SU-DHL-6 (cell line): ENCODE measurements at regions not wholly inside any gene's neighbourhood (a gene's known extent, or its start where the extent isn't known, plus 50 kb on each side); places are given as distances from the start of the nearest gene placed in this dataset.
"Not testable (repeated sequence)": the region's sequence is repeated elsewhere in the genome, so short reads cannot be mapped to it uniquely, and the experiment has no call there.

Experiments
- H2AFZ ChIP-seq: fragments of 200-600 bp; sonication (generic); 2 replicates; pipeline ENCODE4 v1.6.1; 2014; ENCODE audit warnings: low read depth, mild to moderate bottlenecking, moderate library complexity, mixed read lengths, antibody characterized with exemption, low read length; ENCODE audit not compliant: severe bottlenecking
- H3F3A ChIP-seq: fragments of 200-600 bp; shearing (Covaris generic); 2 replicates; pipeline ENCODE4 v1.6.0; 2016; ENCODE audit warnings: antibody characterized with exemption, mild to moderate bottlenecking; ENCODE audit not compliant: insufficient read depth
- H3K27ac ChIP-seq: fragments of 200-600 bp; sonication (generic); 2 replicates; pipeline ENCODE4 v1.5.1; 2016; ENCODE audit warnings: low read depth, mild to moderate bottlenecking, low read length, moderate library complexity, mixed read lengths
- H3K27me3 ChIP-seq: fragments of 200-600 bp; sonication (generic), shearing (Covaris generic); 2 replicates; pipeline ENCODE4 v1.6.0; 2014; ENCODE audit warnings: mild to moderate bottlenecking, low read length
- H3K36me3 ChIP-seq: fragments of 200-600 bp; sonication (generic); 2 replicates; pipeline ENCODE4 v1.6.1; 2014; ENCODE audit warnings: mild to moderate bottlenecking, low read length, mixed read lengths
- H3K4me2 ChIP-seq: fragments of 300-600, 200-600 bp; shearing (Covaris generic), sonication (generic); 2 replicates; pipeline ENCODE4 v1.6.0; 2014; ENCODE audit warnings: low read length, low read depth, mild to moderate bottlenecking; ENCODE audit not compliant: poor library complexity, severe bottlenecking
- H3K4me3 ChIP-seq: fragments of 200-600 bp; sonication (generic); 2 replicates; pipeline ENCODE4 v1.5.1; 2014; ENCODE audit warnings: antibody characterized with exemption, low read length, mild to moderate bottlenecking, mixed read lengths; ENCODE audit not compliant: insufficient read depth, poor library complexity, severe bottlenecking
- H3K79me2 ChIP-seq: fragments of 200-600 bp; sonication (generic); 2 replicates; pipeline ENCODE4 v1.6.1; 2014; ENCODE audit warnings: mild to moderate bottlenecking, low read length, moderate library complexity; ENCODE audit not compliant: insufficient read depth
- H3K9ac ChIP-seq: fragments of 200-600 bp; sonication (generic); 2 replicates; pipeline ENCODE4 v1.7.0; 2014; ENCODE audit warnings: mild to moderate bottlenecking, low read length
- H3K9me2 ChIP-seq: fragments of 200-600 bp; sonication (generic); replicated peaks from 2 replicates; pipeline ENCODE4 v1.6.1; 2014; ENCODE audit warnings: low read length; ENCODE audit not compliant: insufficient read depth
- H3K9me3 ChIP-seq: fragments of 200-600 bp; sonication (generic); 2 replicates; pipeline ENCODE4 v1.6.1; 2014; ENCODE audit warnings: low read length, mixed read lengths; ENCODE audit not compliant: insufficient read depth
- H4K20me1 ChIP-seq: fragments of 200-600 bp; sonication (generic); 2 replicates; pipeline ENCODE4 v1.6.1; 2014; ENCODE audit warnings: low read depth, mild to moderate bottlenecking, antibody characterized with exemption, low read length, moderate library complexity, mixed read lengths
- EZH2phosphoT487 ChIP-seq: fragments of 200-600 bp; sonication (generic), shearing (Covaris generic); conservative IDR thresholded peaks from 2 replicates; pipeline ENCODE4 v1.6.1; 2018; ENCODE audit warnings: mild to moderate bottlenecking, antibody characterized with exemption, low read length, moderate library complexity, mixed read lengths
- TF ChIP-seq, protein P1 (sequence below): fragments of 200-600 bp; sonication (generic); IDR thresholded peaks from one replicate; pipeline ENCODE4 v1.5.1; 2017; ENCODE audit warnings: antibody characterized with exemption, mild to moderate bottlenecking, low read length, moderate library complexity; ENCODE audit not compliant: insufficient read depth, poor library complexity, severe bottlenecking

DNA sequence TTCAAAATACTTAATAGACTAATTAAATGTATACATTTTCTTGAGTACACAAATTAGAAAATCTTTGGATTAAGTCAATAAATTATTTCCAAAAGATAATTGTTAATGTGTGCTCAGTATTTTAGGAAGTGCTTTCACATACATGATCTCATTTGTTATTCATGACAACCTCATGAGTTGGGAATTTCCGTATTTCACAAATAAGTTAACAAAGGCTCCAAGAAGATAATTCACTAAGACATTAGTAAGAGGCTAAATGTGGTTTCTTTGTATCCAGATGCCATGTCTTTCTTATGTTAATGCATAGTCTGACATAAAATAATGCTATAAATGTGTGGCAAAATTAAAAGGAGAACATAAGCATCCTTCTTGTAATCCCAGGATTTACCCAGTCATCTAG, 79.5 kb upstream of the TCF21 start:
- H3K4me2 ChIP-seq: no peak overlapping the region
- no peaks in the 10 kb centered on the region for H3K79me2 ChIP-seq
- H4K20me1 ChIP-seq: no peaks in the 10 kb centered on the region
- no peaks in the 10 kb centered on the region for H3K9me3 ChIP-seq
- H3K4me3 ChIP-seq: no peak overlapping the region
- H2AFZ ChIP-seq: no peak overlapping the region
- no peaks in the 10 kb centered on the region for H3K27me3 ChIP-seq
- TF ChIP-seq, protein P1, sequence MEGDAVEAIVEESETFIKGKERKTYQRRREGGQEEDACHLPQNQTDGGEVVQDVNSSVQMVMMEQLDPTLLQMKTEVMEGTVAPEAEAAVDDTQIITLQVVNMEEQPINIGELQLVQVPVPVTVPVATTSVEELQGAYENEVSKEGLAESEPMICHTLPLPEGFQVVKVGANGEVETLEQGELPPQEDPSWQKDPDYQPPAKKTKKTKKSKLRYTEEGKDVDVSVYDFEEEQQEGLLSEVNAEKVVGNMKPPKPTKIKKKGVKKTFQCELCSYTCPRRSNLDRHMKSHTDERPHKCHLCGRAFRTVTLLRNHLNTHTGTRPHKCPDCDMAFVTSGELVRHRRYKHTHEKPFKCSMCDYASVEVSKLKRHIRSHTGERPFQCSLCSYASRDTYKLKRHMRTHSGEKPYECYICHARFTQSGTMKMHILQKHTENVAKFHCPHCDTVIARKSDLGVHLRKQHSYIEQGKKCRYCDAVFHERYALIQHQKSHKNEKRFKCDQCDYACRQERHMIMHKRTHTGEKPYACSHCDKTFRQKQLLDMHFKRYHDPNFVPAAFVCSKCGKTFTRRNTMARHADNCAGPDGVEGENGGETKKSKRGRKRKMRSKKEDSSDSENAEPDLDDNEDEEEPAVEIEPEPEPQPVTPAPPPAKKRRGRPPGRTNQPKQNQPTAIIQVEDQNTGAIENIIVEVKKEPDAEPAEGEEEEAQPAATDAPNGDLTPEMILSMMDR: no peak
- no peak for TF ChIP-seq EZH2phosphoT487
- H3K9me2 ChIP-seq: no peaks in the 10 kb centered on the region
- H3K9ac ChIP-seq: no peak overlapping the region
- no peaks in the 10 kb centered on the region for H3K36me3 ChIP-seq
- H3K27ac ChIP-seq: no peak overlapping the region
- no peaks in the 10 kb centered on the region for H3F3A ChIP-seq

DNA sequence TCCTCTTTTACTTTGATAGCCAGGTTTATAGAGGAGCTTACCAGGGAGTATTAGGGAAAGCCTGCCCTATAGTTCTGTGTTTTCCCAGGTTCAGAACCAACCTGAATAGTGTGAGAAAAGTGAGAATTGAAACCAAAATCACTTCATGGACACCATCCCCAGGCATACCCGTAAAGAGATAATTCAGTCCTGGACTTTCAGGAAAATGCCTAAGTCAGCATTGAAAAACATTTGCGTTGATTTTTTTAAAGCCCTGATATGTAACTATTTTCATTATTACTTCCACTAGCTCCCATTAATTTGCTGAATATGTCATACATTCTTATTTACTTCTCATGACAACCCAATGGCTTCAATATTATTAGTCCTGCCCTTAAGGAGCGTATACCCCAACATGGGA, 77.4 kb upstream of the TCF21 start:
- no peak overlapping the region for H2AFZ ChIP-seq
- H4K20me1 ChIP-seq: no peaks in the 10 kb centered on the region
- H3K36me3 ChIP-seq: no peaks in the 10 kb centered on the region
- H3K27me3 ChIP-seq: no peaks in the 10 kb centered on the region
- H3F3A ChIP-seq: no peaks in the 10 kb centered on the region
- H3K9me2 ChIP-seq: no peaks in the 10 kb centered on the region
- no peak for TF ChIP-seq EZH2phosphoT487
- TF ChIP-seq, protein P1: no peak
- no peak overlapping the region for H3K27ac ChIP-seq
- no peak overlapping the region for H3K9ac ChIP-seq
- no peaks in the 10 kb centered on the region for H3K9me3 ChIP-seq
- H3K4me3 ChIP-seq: no peak overlapping the region
- no peaks in the 10 kb centered on the region for H3K79me2 ChIP-seq
- no peak overlapping the region for H3K4me2 ChIP-seq

GRCh38 chr6:133812446-133812845, 76.5 kb upstream of the TCF21 start:
- H3K9ac ChIP-seq, H3K4me2 ChIP-seq, H3K79me2 ChIP-seq, H4K20me1 ChIP-seq, H3K36me3 ChIP-seq, H3K4me3 ChIP-seq, H3K9me2 ChIP-seq, H3K27ac ChIP-seq, H2AFZ ChIP-seq, H3F3A ChIP-seq, H3K27me3 ChIP-seq, H3K9me3 ChIP-seq: not testable (repeated sequence)

- Histone ChIP-seq H3K9me2 (no peaks in the 10 kb centered on the region), H3K9ac (no peak overlapping the region), H2AFZ (no peak overlapping the region), H3K9me3 (no peaks in the 10 kb centered on the region), H3K27me3 (no peaks in the 10 kb centered on the region), H3K4me3 (no peak overlapping the region), H4K20me1 (no peaks in the 10 kb centered on the region), H3K4me2 (no peak overlapping the region), H3F3A (no peaks in the 10 kb centered on the region), H3K27ac (no peak overlapping the region), H3K36me3 (no peaks in the 10 kb centered on the region), H3K79me2 (no peaks in the 10 kb centered on the region)
- TF ChIP-seq, protein P1: no peak
- TF ChIP-seq EZH2phosphoT487: no peak
These were observed 74.7 kb upstream of the TCF21 start for GRCh38 chr6:133814238-133814637.
